ENCODE measurements at regions not wholly inside any gene's neighbourhood (a gene's known extent, or its start where the extent isn't known, plus 50 kb on each side); places are given as distances from the start of the nearest gene placed in this dataset.
"Not testable (repeated sequence)": the region's sequence is repeated elsewhere in the genome, so short reads cannot be mapped to it uniquely, and the experiment has no call there.

GRCh38 chr7:116401711-116402110 lies 97.8 kb upstream of the CAV2 start:
- DNase-seq (no peak), ATAC-seq (no peak)
- H3K4me1 ChIP-seq (ENCODE audit: control insufficient read depth, insufficient read depth, low read length), result peaks cover 4% of the 10 kb centered on the region
- H3K27me3 ChIP-seq (ENCODE audit: control insufficient read depth, insufficient read depth), result no peaks in the 10 kb centered on the region
- no peaks in the 10 kb centered on the region for H3K9me3 ChIP-seq (ENCODE audit: control insufficient read depth, low read length)
- no peak overlapping the region for H3K27ac ChIP-seq (ENCODE audit: low read length)
- no peak overlapping the region for H3K4me3 ChIP-seq (ENCODE audit: low read length)
- intact Hi-C loops (cut with DNase I), result no loop called here

- peak overlapping the region; percentile 72 for H3K27ac ChIP-seq (ENCODE audit: low read length)
- H3K4me3 ChIP-seq (ENCODE audit: low read length), result no peak overlapping the region
- ATAC-seq (peak in 1 of 2 donors; percentile 41), DNase-seq (no peak)
- H3K27me3 ChIP-seq (ENCODE audit: control insufficient read depth, insufficient read depth), result no peaks in the 10 kb centered on the region
- WGBS, result 26% methylated on average over 1 of the region's 1 CpG
- peaks cover 6% of the 10 kb centered on the region for H3K4me1 ChIP-seq (ENCODE audit: control insufficient read depth, insufficient read depth, low read length)
- H3K9me3 ChIP-seq (ENCODE audit: control insufficient read depth, low read length), result no peaks in the 10 kb centered on the region
- intact Hi-C loops (cut with DNase I), result no loop called here
Measured at GRCh38 chr7:116403265-116403664, 96.3 kb upstream of the CAV2 start.

- H3K9me3 ChIP-seq (ENCODE audit: control insufficient read depth, low read length), result no peaks in the 10 kb centered on the region
- DNase-seq (no peak), ATAC-seq (no peak)
- intact Hi-C loops (cut with DNase I), result no loop called here
- H3K27me3 ChIP-seq (ENCODE audit: control insufficient read depth, insufficient read depth), result no peaks in the 10 kb centered on the region
- no peak overlapping the region for H3K27ac ChIP-seq (ENCODE audit: low read length)
- no peak overlapping the region for H3K4me3 ChIP-seq (ENCODE audit: low read length)
- 77% methylated on average over 3 of the region's 3 CpGs for WGBS
- H3K4me1 ChIP-seq (ENCODE audit: control insufficient read depth, insufficient read depth, low read length), result peaks cover 7% of the 10 kb centered on the region
Measured at GRCh38 chr7:116404389-116404788, 95.1 kb upstream of the CAV2 start.

GRCh38 chr7:116405810-116406209 lies 93.7 kb upstream of the CAV2 start:
- 95% methylated on average over 2 of the region's 2 CpGs for WGBS
- H3K27ac ChIP-seq (ENCODE audit: low read length), result no peak overlapping the region
- intact Hi-C loops (cut with DNase I), result no loop called here
- H3K9me3 ChIP-seq (ENCODE audit: control insufficient read depth, low read length), result no peaks in the 10 kb centered on the region
- ATAC-seq (no peak), DNase-seq (no peak)
- no peak overlapping the region for H3K4me3 ChIP-seq (ENCODE audit: low read length)
- peaks cover 7% of the 10 kb centered on the region for H3K4me1 ChIP-seq (ENCODE audit: control insufficient read depth, insufficient read depth, low read length)
- no peaks in the 10 kb centered on the region for H3K27me3 ChIP-seq (ENCODE audit: control insufficient read depth, insufficient read depth)

- Histone ChIP-seq H3K4me3 (ENCODE audit: low read length) (no peak overlapping the region), H3K4me1 (ENCODE audit: control insufficient read depth, insufficient read depth, low read length) (peaks cover 7% of the 10 kb centered on the region), H3K9me3 (ENCODE audit: control insufficient read depth, low read length) (no peaks in the 10 kb centered on the region), H3K27ac (ENCODE audit: low read length) (no peak overlapping the region), H3K27me3 (ENCODE audit: control insufficient read depth, insufficient read depth) (no peaks in the 10 kb centered on the region)
- WGBS, result 94% methylated on average over 3 of the region's 3 CpGs
- DNase-seq (no peak), ATAC-seq (no peak)
- intact Hi-C loops (cut with DNase I), result no loop called here
Measured at GRCh38 chr7:116407165-116407564, 92.4 kb upstream of the CAV2 start.

- no peak for DNase-seq
- H3K9me3 ChIP-seq (ENCODE audit: control insufficient read depth, low read length), result no peaks in the 10 kb centered on the region
- H3K27ac ChIP-seq (ENCODE audit: low read length), result no peak overlapping the region
- intact Hi-C loops (cut with DNase I), result no loop called here
- no peak overlapping the region for H3K4me3 ChIP-seq (ENCODE audit: low read length)
- 54% methylated on average over 2 of the region's 2 CpGs for WGBS
- peaks cover 4% of the 10 kb centered on the region for H3K4me1 ChIP-seq (ENCODE audit: control insufficient read depth, insufficient read depth, low read length)
- no peaks in the 10 kb centered on the region for H3K27me3 ChIP-seq (ENCODE audit: control insufficient read depth, insufficient read depth)
- no peak for ATAC-seq
Measured at GRCh38 chr7:116408166-116408565, 91.4 kb upstream of the CAV2 start.

GRCh38 chr7:116408831-116409453 lies 90.6 kb upstream of the CAV2 start:
- peak in 1 of 3 donors; percentile 50 for DNase-seq
- WGBS, result 89% methylated on average over 28 of the region's 28 CpGs
- H3K9me3 ChIP-seq (ENCODE audit: control insufficient read depth, low read length); ATAC-seq; H3K4me3 ChIP-seq (ENCODE audit: low read length); H3K4me1 ChIP-seq (ENCODE audit: control insufficient read depth, insufficient read depth, low read length); H3K27ac ChIP-seq (ENCODE audit: low read length); intact Hi-C loops (cut with DNase I); H3K27me3 ChIP-seq (ENCODE audit: control insufficient read depth, insufficient read depth): not testable (repeated sequence)

GRCh38 chr7:116410694-116411093 lies 88.8 kb upstream of the CAV2 start:
- intact Hi-C loops (cut with DNase I), result not testable (repeated sequence)

GRCh38 chr7:116417593-116418345 lies 81.8 kb upstream of the CAV2 start:
- no peaks in the 10 kb centered on the region for H3K27me3 ChIP-seq (ENCODE audit: control insufficient read depth, insufficient read depth)
- H3K4me1 ChIP-seq (ENCODE audit: control insufficient read depth, insufficient read depth, low read length), result peaks cover 8% of the 10 kb centered on the region
- ATAC-seq, result peak in 1 of 2 donors; percentile 71
- H3K9me3 ChIP-seq (ENCODE audit: control insufficient read depth, low read length), result no peaks in the 10 kb centered on the region
- no peak for DNase-seq
- H3K27ac ChIP-seq (ENCODE audit: low read length), result peak overlapping the region; percentile 16
- intact Hi-C loops (cut with DNase I), result no loop called here
- 36% methylated on average over 7 of the region's 7 CpGs for WGBS
- no peak overlapping the region for H3K4me3 ChIP-seq (ENCODE audit: low read length)

More at GRCh38 chr7:116410694-116411093, 88.8 kb upstream of the CAV2 start:
- not testable (repeated sequence) for H3K27ac ChIP-seq (ENCODE audit: low read length); H3K4me1 ChIP-seq (ENCODE audit: control insufficient read depth, insufficient read depth, low read length); ATAC-seq; H3K9me3 ChIP-seq (ENCODE audit: control insufficient read depth, low read length); H3K27me3 ChIP-seq (ENCODE audit: control insufficient read depth, insufficient read depth); H3K4me3 ChIP-seq (ENCODE audit: low read length); DNase-seq
- 89% methylated on average over 1 of the region's 3 CpGs for WGBS

- no peaks in the 10 kb centered on the region for H3K27me3 ChIP-seq (ENCODE audit: control insufficient read depth, insufficient read depth)
- DNase-seq (no peak), ATAC-seq (no peak)
- H3K4me3 ChIP-seq (ENCODE audit: low read length), result no peak overlapping the region
- intact Hi-C loops (cut with DNase I), result no loop called here
- no peak overlapping the region for H3K27ac ChIP-seq (ENCODE audit: low read length)
- H3K4me1 ChIP-seq (ENCODE audit: control insufficient read depth, insufficient read depth, low read length), result peaks cover 8% of the 10 kb centered on the region
- H3K9me3 ChIP-seq (ENCODE audit: control insufficient read depth, low read length), result no peaks in the 10 kb centered on the region
Measured at GRCh38 chr7:116418524-116418923, 81.0 kb upstream of the CAV2 start.

GRCh38 chr7:116420003-116420402 lies 79.5 kb upstream of the CAV2 start:
- H3K4me1 ChIP-seq (ENCODE audit: control insufficient read depth, insufficient read depth, low read length), result peaks cover 8% of the 10 kb centered on the region
- WGBS, result 71% methylated on average over 3 of the region's 3 CpGs
- no peaks in the 10 kb centered on the region for H3K9me3 ChIP-seq (ENCODE audit: control insufficient read depth, low read length)
- no peak overlapping the region for H3K27ac ChIP-seq (ENCODE audit: low read length)
- DNase-seq (no peak), ATAC-seq (no peak)
- intact Hi-C loops (cut with DNase I), result no loop called here
- H3K4me3 ChIP-seq (ENCODE audit: low read length), result no peak overlapping the region
- H3K27me3 ChIP-seq (ENCODE audit: control insufficient read depth, insufficient read depth), result no peaks in the 10 kb centered on the region

Data from right cardiac atrium (tissue), 5 donors.